ENCODE measurements at regions not wholly inside any gene's neighbourhood (a gene's known extent, or its start where the extent isn't known, plus 50 kb on each side); places are given as distances from the start of the nearest gene placed in this dataset.

DNA sequence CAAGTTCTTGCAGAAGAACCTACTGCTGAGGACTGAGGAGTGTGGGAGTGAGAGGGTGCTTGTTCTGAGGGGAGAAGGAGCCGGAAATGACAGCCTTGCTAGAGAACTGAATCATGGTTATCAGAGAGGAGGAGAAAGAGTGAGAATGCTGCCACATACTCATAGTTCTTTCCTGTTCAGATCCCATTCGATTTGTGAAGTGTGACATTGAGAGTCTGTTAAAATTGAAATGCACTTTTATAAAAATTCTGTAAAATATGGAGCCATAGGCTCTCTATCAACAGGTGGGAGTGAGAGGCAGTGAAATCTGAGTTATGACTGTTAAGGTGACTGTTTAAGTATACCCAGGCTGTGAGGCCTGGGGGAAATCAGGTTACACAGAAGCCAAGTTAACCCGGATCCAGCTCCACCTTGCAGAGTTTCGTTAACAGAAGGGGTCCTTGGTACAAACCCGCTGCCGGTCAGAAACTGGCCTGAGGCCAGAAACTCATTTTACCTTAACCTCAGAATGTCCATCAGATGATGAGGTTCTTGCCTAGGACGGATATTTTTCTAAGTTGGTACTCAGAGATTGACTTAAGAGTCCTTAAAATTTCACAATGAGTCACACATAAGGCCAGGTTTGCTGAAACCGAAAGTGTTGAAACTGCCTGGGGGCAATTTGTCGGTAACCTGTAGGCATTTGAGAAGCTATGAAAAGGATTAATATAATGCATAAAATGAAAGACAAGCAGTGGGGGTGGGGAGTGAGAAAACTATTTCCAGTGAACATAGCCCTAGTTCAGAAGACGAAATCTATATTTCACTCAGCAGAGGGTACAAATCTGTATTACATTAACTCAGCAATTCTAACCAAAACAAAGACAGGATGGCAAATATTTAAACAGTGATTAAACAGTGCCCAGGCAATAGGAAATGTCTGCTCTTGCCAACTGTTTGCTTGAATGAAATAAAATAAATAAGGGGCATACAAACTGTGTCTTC lies 350.5 kb downstream of the KCNRG start:
- DNase-seq = peak; percentile 62

- DNase-seq = no peak
Measured at GRCh38 chr13:50366488-50367174, 351.4 kb downstream of the KCNRG start.

GRCh38 chr13:50369646-50370045 lies 354.4 kb downstream of the KCNRG start:
- no peak for DNase-seq

DNA sequence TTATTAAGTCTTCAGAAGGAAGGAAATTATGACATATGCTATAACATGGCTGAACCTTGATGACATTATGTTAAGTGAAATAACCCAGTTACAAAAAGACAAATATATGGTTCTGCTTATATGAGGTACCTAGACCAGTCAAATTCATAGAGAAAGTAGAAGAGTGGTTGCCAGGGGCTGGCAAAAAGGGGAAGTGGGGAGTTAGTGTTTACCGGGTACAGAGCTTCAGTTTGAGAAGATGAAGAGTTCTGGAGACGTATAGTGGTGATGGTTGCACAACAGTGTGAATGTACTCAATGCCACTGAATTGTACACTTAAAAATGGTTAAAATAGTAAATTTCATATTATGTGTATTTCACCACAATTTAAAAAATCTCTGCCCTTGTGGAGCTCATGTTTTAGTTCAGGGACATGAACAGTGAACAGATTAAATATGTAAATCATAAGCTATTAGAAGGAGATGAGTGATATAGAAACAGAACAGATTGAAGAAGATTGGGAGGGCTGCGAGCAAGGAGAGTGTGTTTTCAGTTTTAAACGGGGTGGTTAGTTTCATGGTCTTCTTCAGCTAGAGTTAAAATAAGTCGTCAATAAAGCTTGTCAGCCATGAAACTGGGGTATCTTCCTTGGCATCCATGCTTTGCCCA lies 355.2 kb downstream of the KCNRG start:
- DNase-seq = no peak

GRCh38 chr13:50374517-50374916 lies 359.3 kb downstream of the KCNRG start:
- DNase-seq = no peak

- no peak for DNase-seq
Measured at GRCh38 chr13:50375792-50376191, 360.5 kb downstream of the KCNRG start.

DNA sequence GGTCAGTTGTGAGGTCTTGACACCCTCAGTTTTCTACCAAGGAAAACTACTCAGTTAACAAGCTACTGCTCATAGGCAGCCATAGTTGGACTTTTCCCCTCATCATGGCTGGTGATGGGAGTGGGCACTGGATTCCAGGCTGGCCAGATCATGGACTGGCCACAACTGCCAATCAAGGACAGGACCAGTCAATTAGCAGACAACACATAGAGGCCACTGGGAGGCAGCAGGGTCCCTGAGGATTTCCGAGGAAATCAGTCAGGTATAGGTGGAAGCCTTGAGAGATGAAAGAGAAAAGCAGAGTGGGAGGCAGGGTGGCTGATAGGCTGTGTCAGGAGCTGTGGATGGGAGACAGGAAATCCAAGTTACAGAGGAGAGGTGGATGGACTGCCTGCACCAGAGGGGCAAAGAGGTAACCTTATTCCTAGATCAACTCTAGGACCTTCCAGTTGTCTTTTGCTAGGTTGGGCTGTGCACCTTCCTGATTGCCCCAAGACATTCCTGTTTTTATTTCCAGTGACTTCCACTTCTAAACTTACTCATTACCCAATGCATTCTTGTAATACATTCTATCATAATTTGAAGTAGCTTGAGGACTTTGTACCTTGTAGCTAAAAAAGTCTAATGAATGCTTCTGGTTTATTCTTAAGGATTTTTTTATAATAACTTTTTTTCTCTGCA lies 361.8 kb downstream of the KCNRG start:
- no peak for DNase-seq

- no peak for DNase-seq
Measured at GRCh38 chr13:50377726-50378270, 362.6 kb downstream of the KCNRG start.

DNA sequence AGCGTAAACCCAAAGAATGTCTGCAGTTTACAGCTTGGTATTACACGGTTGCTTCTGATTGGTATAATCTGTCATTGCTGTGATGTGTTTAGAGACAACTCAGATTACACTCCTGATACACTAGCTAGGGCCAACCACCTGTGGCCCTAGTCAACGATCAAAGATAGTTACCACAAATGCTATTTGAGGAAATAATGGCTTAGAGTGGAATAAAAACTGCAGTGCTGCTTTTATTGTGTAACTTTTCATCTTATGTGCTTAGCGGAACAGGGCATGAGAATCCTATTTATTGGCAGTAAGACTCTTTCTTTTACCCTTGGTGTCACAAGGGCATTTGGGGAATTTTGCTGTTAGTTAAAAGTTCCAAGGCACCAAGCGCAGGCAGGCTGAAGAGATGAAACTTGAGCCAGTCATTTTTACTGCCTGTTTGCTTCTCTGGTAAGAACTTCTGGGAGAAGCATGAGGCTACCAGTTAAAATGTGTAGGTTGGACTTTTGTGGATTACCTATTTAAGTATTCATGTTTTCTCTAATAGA lies 363.3 kb downstream of the KCNRG start:
- DNase-seq = no peak

- no peak for DNase-seq
Measured at GRCh38 chr13:50379584-50379983, 364.3 kb downstream of the KCNRG start.

- DNase-seq = no peak
Measured at GRCh38 chr13:50380905-50381304, 365.7 kb downstream of the KCNRG start.

DNA sequence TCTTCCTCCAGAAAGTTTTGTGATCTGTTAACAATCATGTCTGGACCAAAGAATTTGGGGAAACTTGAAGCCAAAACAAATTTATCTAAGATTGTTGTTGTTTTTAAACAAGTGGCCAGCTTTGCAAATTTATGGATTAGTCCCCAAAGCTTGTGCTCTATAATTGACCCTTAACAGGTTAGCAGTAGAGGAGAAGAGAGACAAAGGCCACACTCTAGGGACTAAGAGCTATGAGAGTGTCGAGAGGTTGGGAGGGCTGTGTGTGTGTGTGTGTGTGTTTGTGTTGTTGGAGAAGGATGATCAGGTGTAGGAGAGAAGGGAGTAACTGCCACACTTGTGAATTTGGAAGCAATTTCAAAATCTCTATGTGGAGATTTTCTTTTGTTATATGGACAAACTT lies 367.3 kb downstream of the KCNRG start:
- DNase-seq = no peak

- DNase-seq = no peak
Measured at GRCh38 chr13:50382951-50383350, 367.7 kb downstream of the KCNRG start.

- no peak for DNase-seq
Measured at GRCh38 chr13:50384724-50385123, 369.5 kb downstream of the KCNRG start.

GRCh38 chr13:50386541-50387050 lies 371.4 kb downstream of the KCNRG start:
- DNase-seq = no peak

GRCh38 chr13:50387051-50387581 lies 371.9 kb downstream of the KCNRG start:
- DNase-seq = no peak

- no peak for DNase-seq
Measured at GRCh38 chr13:50388481-50388880, 373.2 kb downstream of the KCNRG start.

DNA sequence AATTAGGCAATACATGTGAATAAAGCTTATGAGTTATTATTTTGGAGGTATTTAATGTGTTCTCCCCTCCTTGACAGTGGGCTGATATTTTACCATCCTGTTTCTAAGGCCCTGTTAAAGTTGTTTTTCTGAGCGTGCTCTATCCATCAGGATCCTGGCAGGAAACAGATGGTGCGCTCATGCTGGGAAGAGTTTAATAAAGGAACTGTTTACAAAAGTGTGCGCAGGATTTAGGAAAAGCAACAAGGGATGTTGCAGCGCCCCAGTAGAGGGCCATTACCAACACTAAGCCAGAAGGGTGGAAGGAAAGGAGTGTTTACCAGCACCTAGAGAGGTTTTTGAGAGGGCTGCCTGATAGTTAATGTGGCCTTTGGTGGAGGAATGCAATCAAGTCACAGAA lies 374.5 kb downstream of the KCNRG start:
- DNase-seq = no peak

GRCh38 chr13:50390503-50391248 lies 375.4 kb downstream of the KCNRG start:
- DNase-seq = no peak

DNA sequence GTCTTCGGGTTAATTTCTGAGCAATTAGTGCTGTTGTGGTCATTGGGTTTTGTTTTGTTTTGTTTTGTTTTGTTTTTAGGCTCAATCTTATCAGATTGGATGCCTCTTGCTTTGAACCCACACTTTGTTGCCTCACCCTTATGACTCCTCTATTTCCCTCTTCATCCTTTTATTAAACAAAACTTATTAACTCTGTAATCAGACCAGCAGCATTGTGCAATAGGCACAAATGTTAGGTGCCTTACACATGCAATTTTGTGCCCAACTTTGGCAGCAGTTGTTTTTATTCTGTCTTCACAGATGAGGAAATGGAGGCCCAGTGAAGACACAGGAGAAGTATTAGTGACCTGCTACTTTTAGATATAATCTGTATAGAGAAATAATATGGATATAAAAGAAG lies 377.7 kb downstream of the KCNRG start:
- no peak for DNase-seq

DNA sequence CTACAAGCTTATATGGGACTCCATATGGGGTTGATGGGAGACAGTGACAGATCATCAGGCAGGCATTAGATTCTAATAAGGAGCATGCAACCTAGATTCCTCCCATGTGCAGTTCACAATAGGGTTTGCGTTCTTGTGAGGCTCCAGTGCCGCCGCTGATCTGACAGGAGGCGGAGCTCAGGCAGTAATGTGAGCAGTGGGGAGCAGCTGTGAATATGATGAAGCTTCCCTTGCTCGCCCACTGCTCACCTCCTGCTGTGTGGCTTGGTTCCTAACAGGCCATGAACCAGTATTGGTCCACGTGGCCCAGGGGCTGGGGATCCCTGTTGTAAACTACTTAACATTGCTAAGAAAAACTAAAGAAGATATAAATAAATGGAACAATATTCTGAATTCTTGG lies 378.4 kb downstream of the KCNRG start:
- no peak for DNase-seq
